NCI-H345 treated with DMSO at 0.1 percent for 48 hours (cell line): ENCODE measurements at regions not wholly inside any gene's neighbourhood (a gene's known extent, or its start where the extent isn't known, plus 50 kb on each side); places are given as distances from the start of the nearest gene placed in this dataset.
"Not testable (repeated sequence)": the region's sequence is repeated elsewhere in the genome, so short reads cannot be mapped to it uniquely, and the experiment has no call there.

ENCODE experiments used
- DNase-seq: peaks from one replicate; lab custom pipeline; 2025; ENCODE audit not compliant: unreplicated experiment; lab: John Stamatoyannopoulos, UW

DNA sequence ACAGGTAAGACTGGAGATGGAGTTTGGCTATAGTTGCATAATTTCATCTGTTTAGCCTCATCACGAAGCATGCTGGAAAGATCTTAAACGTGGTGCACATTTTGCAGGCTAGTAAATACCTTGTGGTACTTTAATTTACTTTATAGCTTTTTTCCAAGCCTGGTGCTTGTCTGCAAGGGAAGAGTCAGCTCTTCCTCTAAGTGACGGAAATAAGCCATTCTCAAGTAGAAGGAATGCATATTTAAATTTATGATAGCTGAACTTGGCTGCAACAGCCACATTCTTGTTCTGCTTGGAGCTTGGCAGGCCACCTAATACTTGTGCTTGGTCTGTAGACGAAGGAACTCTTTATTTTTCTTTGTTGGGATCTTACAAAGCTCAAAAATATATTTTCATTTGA lies 188.0 kb upstream of the PIK3R1 start:
- no peak for DNase-seq

DNA sequence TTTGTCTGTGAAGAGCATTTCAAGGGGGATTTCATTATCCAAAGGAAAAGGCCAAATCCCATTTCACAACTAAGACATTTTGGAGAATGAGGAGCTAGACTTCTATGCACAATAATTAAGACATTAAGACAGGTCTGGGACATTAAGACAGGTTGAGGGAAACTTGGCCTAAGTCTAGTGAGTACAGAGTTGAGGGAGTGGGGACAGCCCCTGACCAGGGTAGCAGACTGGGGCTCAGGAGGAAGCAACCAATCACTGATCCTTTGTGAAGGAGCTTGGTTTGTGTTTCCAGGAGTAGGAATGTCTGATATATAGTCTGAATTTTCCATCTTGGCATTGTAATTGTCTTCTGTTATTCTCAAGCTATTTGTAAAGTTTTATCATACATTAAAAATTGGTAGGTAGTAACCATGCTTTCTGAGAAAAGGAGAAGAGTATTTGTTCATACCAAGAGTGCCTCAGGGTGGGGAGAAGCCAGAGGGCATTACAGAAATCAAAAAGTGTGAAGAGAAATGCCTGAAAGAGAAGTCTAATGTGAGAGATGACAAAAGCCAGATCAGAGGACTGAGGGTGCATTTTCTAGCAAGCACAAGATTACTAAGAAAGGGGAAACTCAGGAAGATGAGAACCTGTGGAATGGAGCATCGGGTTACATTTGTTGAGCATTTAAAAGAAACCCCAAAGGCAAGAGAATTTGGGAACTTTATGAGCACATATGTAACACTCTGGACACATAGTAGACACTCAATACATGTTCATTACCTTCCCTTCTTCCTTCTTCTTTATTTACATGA lies 189.3 kb upstream of the PIK3R1 start:
- DNase-seq = no peak

DNA sequence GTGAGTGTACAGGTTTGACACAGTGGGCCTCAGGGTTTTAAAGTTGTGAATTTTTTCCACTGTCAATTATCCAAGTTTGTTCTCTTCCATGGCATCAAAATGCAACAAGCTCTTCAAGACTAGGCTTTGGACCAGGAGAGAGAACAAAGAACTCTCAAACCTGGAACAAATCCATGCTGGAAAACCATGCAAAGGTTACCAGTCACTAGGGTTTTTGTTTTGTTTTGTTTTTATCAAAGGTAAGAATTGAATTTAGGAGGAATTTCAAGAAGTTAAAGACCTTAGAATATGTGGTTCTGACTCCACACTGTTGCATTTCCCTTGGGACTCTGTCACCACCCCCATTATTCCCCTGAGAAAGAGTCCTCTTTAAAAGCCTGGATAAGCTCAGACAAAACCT lies 191.1 kb upstream of the PIK3R1 start:
- DNase-seq = no peak

DNA sequence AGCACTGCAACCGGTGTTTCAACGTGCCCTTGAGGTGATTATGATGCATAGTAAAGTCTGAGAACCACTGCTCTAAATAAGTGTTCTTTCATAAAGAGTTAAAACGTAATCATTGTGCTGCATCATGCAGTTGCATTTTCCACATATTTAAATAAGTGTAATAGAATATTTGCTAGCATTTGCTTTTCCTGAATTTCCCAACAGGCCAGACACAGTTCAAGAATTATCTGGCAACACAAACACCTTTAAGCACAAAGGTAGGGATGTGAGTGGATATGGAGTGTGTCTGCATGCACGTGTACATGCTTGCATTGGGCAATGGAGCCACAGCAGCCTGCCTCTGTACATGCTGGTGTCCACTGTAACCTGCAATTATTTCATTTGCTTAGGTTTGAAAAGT lies 193.6 kb upstream of the PIK3R1 start:
- no peak for DNase-seq

DNA sequence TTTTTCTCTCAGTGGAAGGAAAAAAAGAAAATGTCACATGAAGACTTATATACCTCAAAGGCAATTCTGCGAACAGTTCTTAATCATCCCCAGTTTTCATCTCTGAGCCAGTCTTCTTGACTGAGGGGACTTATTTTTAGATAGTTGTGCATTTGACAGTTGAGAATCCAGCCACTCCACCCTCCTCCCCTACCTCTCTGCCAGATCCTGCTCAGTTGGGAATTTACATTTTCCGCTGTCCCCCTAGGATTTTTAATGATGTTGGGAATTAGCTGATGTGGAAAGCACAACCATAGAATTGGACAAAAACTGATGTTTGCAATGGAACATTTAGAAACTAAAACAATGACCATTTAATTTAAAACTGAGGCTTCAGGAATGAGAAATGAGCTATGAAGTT lies 194.3 kb upstream of the PIK3R1 start:
- DNase-seq = no peak

DNA sequence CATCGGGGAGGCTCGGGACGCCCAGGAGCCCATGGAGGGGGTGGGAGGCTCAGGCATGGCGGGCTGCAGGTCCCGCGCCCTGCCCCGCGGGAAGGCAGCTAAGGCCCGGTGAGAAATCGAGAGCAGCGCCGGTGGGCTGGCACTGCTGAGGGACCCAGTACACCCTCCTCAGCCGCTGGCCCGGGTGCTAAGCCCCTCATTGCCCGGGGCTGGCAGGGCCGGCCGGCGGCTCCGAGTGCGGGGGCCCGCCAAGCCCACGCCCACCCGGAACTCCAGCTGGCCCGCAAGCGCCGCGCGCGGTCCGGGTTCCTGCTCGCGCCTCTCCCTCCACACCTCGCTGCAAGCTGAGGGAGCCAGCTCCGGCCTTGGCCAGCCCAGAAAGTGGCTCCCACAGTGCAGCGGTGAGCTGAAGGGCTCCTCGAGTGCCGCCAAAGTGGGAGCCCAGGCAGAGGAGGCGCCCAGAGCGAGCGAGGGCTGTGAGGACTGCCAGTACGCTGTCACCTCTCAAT lies 195.0 kb upstream of the PIK3R1 start:
- DNase-seq = not testable (repeated sequence)

DNA sequence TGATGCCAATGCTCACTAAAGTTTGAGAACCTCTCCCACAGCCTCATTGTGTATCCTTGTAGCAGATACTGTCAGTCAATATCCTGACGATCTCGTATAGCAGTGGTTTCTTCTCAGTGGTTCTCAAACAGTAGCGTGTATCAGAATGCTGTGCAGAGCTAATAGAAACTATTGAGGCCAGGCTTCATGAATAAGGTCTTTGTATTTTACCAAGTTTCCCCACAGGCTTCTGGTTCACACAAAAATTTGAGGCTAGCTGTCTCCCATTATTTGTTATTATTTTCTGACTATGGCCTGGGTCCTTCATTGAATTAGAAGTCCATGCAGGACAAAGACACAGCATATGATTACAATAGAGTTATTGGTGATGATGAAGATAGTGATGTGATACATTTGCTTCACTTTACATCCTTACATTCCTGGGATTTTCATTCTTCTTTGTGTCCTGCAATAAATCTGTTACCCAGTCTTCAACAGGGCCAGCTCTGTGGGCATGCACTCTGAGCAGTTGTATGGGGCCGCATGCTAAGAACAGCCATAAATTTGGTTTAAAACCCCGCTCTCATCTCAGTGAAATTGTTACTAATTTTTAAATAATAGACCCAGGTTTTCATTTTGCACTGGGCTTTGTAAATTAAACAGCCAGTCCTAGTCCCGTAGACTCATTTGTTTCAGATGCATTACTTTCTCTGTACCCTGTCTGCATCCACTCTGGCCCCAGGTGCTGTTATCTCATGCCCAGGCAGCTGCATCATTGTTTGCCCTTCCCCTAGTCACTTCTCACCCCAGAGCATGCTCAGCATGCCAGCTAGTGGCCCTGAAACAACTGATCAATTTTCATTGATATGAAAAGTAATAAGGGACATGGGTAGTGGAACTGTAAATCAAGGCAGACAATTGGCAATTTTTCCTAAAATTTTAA lies 199.9 kb upstream of the PIK3R1 start:
- DNase-seq = no peak

DNA sequence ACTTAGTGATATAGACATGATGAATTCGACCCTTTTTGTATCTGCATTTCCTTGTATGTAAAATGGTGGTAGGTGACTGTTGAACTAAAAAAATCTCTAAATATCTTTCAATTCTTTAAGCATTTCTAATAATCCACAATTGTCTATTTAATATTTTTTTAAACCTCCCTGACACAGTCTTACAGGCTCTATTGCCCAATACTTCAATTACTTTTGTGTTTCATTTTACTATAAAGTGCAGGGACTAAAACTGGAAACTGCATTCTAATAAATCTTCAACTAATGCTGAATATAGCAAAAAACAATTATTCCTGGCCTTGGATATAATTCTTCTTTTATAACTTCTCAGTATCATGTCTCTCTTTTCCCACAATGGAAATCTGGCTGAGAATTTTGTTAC lies 202.7 kb upstream of the PIK3R1 start:
- no peak for DNase-seq

DNA sequence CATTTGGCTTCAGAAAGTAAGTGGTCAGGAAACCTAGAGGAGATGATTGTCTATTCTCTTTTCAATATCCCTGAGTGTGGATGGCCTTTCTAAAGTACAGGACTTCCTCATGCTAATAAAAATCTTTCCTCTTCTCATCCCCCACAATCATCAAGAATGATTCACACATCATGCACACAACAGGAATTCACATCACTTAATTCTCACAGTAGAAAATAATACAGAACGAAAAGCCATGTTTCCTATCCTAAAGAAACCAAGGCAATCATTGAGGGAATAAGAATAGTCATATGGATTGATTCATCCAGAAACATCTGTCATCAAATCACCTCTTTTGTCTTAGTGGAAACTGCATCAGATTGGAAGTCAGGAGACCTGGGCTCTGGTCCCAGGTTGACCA lies 203.1 kb upstream of the PIK3R1 start:
- DNase-seq = no peak

DNA sequence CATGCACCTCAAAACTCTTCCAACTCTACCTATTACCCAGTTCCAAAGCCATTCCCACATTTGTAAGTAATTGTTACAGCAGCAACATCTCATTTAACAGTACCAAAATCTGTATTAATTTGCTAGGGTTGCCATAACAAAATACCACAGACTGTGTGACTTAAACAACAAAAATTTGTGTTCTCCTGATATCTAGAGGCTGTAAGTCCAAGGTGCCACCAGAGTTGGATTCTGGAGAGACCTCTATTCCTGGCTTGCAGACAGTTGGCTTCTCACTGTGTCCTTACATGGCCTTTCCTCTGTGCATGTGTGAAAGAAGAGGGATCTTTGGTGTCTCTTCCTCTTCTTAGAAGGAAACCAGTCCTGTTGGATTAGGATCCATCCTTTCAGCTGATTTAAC lies 203.8 kb upstream of the PIK3R1 start:
- DNase-seq = no peak

DNA sequence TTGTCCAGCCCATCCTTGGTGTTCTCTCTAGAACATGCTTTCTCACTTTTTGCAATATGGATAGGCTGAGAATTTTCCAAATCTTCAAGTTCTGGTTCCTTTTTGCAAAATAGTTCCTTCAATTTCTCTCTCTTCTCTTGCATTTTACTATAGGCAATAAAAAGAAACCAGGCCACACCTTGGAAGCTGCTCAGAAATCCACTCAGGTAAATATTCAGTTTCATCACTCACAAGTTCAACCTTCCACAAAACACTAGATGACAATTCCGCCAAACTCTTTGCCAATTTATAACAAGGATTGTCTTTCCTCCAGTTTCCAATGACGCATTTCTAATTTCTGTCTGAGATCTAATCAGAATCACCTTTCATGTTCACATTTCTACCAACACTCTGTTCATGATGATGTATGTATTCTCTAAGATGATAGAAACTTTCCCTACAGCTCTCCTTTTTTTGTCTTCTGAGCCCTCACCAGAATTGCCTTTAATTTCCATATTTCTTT lies 204.2 kb upstream of the PIK3R1 start:
- DNase-seq = no peak

DNA sequence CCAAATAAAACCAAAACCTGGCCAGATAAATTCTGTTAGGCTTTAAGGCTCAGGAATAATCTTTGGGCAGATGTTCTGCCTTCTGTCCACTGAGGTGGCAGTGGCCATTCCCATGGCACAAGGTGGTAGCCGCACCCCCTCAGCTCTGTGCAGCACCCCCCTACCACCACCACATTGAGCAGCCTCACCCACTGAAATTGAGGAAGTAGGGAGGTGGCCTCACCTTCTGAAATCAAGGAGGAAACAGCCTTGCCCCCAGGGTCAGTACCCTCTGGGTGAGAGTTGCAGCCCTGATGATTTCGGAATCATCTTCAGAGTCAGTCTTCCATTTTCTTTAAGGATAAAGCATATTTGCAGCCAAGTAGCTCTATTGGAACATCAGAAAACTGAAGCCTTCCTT lies 204.8 kb upstream of the PIK3R1 start:
- no peak for DNase-seq

DNA sequence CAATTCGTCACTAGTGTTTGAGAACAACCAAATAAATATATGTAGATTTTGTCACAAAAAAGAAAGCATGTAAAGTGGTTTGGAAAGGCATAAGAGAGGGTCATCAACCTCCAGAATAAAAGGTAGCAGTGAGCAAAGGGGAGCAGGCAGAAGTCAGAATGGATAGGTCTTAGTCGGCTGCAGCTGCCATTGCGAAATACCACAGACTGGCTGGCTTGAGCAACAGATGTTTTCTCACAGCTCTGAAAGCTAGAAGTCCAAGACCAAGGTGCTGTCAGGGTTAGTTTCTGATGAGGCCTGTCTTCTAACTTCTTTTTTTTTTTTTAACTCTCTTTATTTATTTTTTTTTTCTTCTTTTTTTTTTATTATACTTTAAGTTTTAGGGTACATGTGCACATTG lies 208.1 kb upstream of the PIK3R1 start:
- DNase-seq = no peak

DNA sequence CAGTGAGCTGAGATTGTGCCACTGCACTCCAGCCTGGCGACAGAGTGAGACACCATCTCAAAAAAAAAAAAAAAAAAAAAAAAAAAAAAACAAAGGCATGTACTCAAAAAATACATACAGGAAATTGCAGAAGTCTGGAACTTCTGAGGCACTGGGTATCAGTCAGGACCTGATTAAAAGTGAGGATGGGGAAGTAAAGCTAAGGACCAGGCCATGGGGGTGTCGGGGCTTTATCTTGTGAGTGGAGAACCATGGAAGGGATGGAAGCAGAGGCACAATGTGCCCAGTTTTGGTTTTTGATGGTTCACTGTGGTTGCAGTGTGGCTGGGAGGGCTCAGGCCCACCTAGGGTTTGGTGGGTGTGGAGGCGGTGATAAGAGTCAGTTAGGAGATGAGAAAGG lies 212.7 kb upstream of the PIK3R1 start:
- DNase-seq = no peak

DNA sequence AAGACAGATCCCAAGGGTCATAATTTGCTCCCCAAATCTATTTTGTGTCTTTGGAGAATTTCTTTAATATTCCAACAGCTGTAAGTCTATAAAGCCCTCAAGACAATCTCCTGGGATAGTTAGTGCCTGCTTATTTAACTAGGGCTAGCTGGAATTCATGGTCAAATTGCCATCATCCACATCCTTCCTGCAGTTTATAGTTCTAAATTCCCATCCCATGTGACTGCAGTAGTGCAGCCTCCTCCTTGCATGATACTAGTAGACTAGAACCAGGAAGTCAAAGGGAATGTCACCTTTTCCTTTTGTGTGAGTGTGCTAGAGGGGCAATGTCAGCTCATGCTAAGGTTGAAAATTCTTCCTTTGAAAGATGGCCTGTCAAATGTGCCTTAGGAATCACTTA lies 214.8 kb upstream of the PIK3R1 start:
- no peak for DNase-seq

DNA sequence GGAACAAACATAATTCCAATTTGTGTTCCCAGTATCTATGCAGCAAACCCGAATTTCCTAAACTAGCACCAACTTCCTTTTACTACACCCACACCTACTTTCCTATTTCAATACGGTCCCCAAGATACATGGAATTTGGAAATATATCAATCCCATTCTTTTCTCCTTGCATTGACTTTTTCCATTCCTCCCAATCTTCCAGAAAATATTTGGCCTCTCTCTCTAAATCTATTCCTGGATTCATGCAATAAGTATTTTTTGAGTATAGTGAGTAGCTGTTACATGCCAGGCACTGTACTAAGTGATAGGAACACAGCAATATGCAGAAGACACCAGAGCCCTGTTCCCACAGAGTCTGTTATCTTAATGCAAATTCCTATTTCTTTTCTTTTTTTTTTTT lies 216.2 kb upstream of the PIK3R1 start:
- DNase-seq = no peak

DNA sequence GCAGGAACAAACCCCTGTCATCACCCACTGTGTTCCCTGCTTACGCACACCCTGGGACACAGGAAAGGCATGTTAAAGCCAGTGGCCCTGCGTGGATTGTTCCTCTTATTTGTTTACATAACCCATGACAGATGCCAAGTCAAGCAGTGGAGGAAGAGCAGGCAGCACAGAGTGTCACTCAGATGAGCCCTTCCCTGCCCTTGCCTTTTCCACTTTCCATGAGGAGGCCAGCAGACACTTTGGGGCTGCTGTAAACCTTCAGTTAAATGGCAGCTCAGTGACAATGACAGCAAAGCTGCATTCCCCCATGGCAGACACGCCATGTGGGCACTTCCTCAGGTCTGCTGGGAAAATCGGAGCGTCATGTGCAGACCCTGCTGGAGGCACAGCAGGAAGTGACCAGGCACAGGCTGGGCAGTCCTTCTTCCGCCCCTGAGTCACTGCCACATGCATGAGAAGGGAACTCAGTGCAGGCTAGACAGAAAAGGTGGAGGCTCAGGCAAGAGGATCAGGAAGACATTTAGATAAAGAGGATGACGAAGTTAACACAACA lies 216.8 kb upstream of the PIK3R1 start:
- no peak for DNase-seq

DNA sequence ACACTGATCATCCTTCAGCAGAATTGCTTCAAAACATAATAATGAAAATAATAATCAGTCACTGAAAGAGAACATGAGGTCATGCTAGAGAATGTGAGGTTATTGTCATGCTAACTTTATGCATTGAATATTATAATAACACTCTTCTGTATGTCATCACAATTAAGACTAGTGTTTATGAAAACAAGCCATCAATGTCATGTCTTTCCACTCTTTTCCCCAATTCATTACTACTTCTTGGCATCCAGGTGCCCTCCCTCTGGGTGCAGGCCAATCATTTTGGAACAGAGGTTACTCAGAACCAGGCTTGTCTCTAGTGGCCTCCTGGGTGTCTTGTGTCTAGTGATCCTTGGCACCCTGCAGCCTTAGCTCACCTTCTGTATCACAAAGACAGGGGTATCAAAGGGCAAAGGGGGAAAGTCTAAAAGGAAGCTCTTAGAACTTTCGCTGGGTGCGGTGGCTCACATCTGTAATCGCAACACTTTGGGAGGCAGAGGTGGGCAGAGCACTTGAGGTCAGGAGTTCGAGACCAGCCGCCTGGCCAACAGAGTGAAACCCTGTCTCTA lies 217.6 kb upstream of the PIK3R1 start:
- DNase-seq = no peak

DNA sequence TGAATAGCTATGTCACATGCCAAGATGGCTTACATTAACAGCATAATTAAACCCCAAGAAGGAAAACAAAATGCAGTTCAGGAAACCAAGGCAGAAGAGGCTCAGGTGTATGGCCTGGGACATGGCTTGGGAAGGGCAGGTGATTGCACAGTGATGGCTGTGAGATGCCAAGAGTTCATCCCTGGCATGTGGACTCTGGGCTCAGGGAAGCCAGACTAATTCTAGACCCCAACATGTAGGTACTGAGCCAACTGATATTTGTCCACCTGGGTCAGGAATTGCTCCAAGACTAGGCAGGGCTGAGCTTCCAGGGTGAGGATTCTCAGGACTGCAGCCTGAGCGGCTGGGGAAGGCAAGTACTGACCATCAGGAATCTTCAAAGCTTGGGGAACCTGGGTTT lies 218.4 kb upstream of the PIK3R1 start:
- DNase-seq = no peak

DNA sequence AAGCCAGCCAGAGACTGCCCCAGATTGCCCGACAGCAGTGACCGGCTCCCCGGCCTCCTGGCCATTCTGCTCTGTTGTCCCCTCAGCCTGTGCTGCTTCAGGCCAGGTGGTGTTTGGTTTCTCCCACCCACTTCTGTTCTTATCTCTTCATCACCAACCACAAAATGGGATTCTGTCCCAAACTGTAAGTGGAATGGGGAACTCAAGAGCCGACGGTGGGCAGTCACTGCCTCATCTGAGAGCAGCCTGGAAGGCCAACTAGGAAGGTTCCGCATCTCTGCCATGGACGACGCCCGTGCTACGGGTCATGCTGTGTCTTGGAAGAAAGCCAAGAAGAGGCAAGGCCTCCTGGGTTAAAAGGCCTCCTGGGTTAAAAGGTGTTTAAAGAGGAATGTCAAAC lies 219.0 kb upstream of the PIK3R1 start:
- DNase-seq = no peak

DNA sequence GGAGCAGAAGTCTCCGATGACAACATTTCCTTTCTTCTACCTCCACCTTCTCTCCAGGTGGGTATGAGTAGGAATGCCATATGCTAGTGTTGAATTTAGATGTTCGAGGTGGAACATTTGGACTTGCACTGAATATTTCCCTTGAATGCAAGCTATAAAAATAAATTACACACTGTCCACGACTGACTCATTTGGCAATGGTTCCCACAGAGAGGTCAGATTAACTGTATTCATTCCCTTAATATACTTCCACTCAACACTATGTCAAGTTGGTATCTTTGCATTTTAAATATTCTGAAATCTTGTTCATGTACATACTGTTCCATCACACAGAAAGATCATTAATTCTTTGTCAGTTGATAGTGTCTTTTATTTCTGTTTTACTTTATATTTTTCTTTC lies 222.6 kb upstream of the PIK3R1 start:
- DNase-seq = no peak
